GM21825 (cell line): ENCODE measurements at regions not wholly inside any gene's neighbourhood (a gene's known extent, or its start where the extent isn't known, plus 50 kb on each side); places are given as distances from the start of the nearest gene placed in this dataset.
A peak's percentile ranks its signal among the peaks of the same experiment; 100 is the strongest.

Experiments
- ATAC-seq: cut with Tn5 transposase; IDR thresholded peaks from one replicate; pipeline ENCODE4 v1.9.1; 2021; ENCODE audit warnings: mild to moderate bottlenecking, moderate library complexity; ENCODE audit not compliant: unreplicated experiment

DNA sequence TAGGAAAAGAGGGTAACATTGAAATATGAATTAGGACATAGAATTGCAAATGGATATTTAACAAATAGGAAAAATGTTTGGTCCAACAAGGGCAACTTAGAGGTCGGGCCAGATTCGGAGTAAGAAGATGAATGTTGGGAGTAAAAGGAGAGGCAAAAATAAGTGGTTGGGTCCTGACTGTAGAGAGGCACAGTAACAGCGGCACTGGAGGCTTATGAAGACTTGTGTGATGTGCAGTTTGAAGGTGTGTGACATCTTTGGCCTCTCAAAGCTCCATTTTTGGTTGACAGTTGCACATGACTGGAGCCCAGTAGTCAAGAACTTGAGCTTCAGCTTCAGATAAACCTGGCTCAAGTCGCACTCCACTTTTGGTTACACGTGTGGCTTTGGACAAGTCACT, 109.9 kb upstream of the PAXBP1 start:
- no peak for ATAC-seq

DNA sequence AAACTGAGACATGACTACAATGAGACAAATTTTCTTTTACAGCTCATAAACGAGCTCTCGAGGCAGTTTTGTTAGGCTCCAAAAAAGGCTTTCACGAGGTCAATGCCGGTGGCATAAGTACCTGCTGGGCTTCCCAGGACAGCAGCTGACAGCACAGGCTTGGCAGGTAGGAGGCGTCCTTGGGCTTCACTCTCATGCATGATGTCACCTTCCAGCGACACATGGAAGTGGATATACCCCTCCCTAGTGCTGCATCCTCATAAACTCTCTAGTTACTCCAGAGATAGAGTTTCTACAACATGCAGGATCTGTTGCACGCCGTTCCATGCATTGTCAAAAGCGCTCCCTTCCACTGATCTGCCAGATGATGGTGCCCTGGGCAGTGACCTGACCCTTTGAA, 112.5 kb upstream of the PAXBP1 start:
- no peak for ATAC-seq

DNA sequence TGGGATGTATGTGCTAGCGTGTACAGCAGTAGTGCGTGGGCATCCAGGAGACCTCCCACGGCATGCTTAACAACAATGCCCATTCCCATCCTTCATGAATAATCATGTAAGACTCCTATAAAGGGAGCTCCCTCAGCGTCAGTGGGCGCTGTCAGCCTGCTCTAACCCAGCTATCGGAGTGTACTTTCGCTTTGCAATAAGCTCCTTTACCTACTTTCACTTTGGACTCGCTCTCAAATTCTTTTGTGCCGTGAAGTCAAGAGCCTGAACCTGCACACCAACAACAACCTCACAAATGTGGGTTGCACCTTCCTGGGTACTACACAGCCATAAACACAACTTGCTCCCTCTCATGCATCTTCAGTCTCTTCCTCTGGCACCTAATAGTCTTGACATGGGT, 114.8 kb upstream of the PAXBP1 start:
- ATAC-seq: no peak

GRCh38 chr21:32887026-32887425, 115.5 kb upstream of the PAXBP1 start:
- ATAC-seq: no peak

GRCh38 chr21:32888971-32889370, 117.4 kb upstream of the PAXBP1 start:
- no peak for ATAC-seq

DNA sequence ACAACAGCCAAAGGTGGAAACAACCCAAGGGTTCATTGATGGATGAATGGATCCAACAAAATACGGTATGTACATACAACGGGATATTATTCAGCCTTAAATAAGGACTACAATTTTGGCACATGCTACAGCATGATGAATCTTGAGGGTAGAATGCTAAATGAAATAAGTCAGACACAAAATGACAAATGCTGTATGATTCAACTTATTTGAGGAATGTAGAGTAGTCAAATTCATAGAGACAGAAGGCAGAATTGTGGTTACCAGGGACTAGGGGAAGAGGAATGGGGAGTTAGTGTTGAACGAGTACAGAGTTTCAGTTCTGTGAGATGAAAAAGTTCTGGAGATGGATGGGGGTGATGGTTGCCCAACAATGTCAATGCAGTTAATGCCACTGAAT, 118.0 kb upstream of the PAXBP1 start:
- no peak for ATAC-seq

- no peak for ATAC-seq
These were observed 122.8 kb upstream of the PAXBP1 start for GRCh38 chr21:32894321-32894720.

DNA sequence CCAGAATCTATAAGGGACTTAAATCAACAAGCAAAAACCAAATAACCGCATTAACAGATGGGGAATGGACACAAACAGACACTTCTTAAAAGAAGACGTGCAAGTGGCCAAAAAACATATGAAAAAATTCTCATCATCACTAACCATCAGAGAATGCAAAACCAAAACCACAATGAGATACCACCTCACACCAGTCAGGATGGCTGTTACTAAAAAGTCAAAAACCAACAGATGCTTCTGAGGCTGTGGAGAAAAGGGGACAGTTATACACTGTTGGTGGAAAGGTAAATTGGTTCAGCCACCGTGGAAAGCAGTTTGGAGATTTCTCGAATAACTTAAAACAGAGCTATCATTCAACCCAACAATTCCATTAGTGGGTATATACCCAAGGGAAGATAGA, 124.9 kb upstream of the OLIG2 start:
- no peak for ATAC-seq

DNA sequence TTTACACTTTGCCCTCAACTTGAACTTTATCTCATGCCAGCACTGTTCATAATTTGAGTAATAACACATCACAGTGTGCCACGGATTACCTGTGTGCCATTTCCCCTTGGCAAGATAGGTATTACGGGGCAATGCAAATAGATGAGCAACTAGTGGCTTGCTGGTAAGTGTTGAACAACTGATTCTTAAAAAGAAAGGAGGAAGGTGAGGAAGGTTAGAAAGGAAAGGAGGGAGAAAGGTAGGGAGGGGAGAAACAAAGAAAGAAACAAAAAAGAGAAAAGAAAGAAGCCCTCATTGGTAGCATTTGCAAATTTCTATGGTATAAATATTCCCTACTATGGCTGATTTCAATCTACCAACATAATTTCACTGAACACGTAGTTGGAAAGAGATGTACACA, 118.2 kb upstream of the OLIG2 start:
- ATAC-seq: no peak

DNA sequence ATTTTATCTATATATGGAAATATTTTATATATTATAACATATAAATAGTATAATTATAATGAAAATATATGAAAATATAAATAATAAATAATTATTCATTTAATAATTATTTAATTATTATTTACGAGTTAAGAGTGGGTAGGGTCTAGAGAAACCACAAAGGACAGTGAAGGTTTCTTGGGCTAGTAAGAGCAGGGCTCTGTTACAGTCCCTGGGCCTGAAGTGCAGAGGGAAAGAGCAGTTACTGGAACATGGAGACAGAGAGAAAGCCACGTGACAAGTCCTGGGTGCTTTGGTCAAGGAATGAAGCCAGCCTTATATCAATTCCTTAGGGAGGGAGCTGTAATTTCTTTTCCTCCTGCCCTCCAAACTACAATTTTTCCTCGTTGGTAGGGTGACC, 117.2 kb upstream of the OLIG2 start:
- no peak for ATAC-seq

- ATAC-seq: no peak
These were observed 116.3 kb upstream of the OLIG2 start for GRCh38 chr21:32909393-32909792.

DNA sequence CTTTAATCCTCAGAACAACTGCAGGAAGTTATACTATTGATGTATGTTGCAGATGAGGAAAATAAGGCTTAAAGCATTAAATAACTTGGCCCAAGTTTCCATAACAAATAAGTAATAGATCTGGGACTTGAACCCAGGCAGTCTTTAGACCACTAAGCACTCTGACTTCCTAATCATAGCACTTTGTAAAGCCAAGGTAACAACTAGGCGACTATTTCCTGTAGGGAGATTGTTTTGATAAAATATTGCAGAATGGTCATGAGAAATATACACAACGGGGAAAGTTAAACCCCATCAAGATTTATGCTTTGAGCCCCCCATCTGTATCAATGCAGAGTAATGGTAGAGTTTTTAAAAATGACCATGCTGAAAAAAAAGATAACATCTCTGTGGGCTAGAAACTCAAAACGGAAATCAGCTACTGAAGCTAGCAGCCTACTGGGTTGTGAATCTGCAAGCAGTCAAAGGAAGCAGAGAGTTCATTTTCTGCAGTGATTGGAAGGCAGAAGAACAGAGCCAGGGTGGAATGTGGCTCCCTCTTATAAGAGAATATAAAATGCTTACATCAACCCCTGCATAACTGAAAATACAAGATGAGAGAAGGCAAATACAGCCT, 111.2 kb upstream of the OLIG2 start:
- no peak for ATAC-seq

GRCh38 chr21:32915099-32915498, 110.6 kb upstream of the OLIG2 start:
- no peak for ATAC-seq

- no peak for ATAC-seq
These were observed 109.6 kb upstream of the OLIG2 start for GRCh38 chr21:32916088-32916487.

GRCh38 chr21:32916522-32917099, 109.1 kb upstream of the OLIG2 start:
- no peak for ATAC-seq

DNA sequence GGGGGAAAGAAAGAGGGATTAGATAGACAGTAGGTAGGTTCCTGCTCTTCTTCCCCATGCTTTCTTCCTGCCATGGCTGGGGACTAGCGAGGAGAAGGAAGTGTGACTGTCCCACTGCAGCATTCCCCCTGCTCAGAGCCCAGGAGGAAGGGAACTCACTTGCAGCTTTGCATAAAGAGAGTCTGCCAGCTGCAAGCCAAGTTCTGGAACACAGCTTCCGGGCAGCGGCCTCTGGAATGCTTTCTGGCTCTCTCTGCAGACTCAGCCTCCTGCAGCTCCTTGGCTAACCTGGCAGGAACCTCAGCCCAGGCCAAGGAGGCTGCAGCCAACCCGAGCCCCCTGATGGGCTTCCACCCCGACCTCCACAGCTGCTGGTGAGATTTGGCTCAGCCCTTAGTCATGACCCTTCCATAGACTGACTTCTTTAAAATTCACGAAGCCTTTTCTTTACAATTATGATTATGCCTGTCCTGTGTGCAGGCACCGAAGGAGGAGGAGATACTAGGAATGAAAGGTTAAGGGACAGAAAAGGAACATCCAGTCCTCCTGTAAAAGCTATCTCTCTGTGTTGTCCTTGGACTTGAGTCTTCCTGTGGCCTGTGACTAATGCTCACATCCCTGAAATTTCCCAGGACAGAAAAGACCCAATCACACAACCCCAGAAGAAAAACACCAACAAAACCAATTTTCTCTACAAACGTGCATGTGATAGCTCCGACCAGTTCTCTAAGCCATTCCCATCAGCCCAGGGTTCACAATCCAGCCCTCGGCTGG, 108.2 kb upstream of the OLIG2 start:
- ATAC-seq: no peak

DNA sequence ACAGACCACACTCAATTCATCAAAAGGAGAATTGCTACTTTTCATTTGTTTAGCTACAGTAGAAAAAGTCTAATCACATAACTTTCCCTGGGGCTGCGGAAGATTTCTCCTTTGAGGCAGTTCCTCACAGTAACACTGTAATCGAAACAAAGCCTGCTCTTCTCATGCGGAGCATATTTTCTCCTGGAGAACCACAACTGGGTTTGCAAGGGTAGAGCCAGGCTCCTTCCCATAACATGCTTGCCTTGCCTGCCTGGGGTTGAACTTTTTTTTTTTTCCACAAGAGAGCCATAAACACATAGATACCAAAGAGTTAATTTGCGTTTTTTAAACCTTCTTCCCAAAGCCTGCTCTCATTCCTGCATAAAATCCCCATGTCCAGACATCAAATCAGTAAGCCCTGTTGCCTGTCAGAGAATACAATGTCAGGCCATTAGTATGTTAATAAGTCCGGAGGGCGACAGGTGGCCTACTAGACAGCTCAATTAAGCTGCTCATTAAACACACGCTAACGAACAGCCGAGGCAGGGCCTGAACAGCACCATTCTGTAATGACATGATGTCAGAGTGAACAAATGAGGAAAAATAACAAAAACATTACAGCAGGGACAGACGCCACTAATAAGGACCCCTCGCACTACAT, 107.1 kb upstream of the OLIG2 start:
- no peak for ATAC-seq

DNA sequence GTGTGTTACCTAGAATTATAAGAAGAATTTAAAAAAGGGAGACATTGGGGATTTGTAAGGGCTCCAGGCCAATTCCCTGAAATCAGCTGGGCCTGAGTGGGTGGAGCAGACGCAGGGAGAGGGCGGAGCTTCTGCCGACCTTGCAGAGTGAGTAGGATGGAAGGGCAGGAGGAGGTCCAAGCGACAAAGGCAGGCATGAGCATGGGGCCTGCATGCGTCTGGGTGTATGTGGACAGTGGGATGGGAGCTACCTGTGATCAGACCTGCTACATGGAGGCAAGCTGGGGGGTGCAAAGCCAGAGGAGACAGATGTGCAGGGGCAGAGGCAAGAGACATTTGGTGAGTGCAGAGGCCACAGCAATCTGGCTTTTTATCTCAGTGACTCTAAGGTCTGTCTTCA, 105.3 kb upstream of the OLIG2 start:
- no peak for ATAC-seq

GRCh38 chr21:32921632-32922230, 104.0 kb upstream of the OLIG2 start:
- no peak for ATAC-seq

GRCh38 chr21:32925098-32925497, 100.6 kb upstream of the OLIG2 start:
- ATAC-seq: no peak

- ATAC-seq: peak; percentile 45
These were observed 96.1 kb upstream of the OLIG2 start for GRCh38 chr21:32929633-32930038.

- no peak for ATAC-seq
These were observed 95.1 kb upstream of the OLIG2 start for GRCh38 chr21:32930673-32931072.
